ENCODE measurements at regions not wholly inside any gene's neighbourhood (a gene's known extent, or its start where the extent isn't known, plus 50 kb on each side); places are given as distances from the start of the nearest gene placed in this dataset.

GRCh38 chr6:168138436-168138835 is 59.4 kb upstream of the FRMD1 start:
- no peaks in the 10 kb centered on the region for H3K4me1 ChIP-seq (ENCODE audit: low read depth)
- no peak overlapping the region for H3K27ac ChIP-seq
- H3K4me3 ChIP-seq, result no peak overlapping the region
- H3K36me3 ChIP-seq, result no peaks in the 10 kb centered on the region
- no peak for TF ChIP-seq CTCF (IDR thresholded peaks at IDR 0.05; ENCODE audit: low read depth, low read length)
- H3K9me3 ChIP-seq (ENCODE audit: low read depth), result no peaks in the 10 kb centered on the region
- H3K27me3 ChIP-seq, result no peaks in the 10 kb centered on the region
- no peak for DNase-seq (ENCODE audit: low read depth in 1 of 2, low spot score in 1 of 2)

- no peak for DNase-seq (ENCODE audit: low read depth in 1 of 2, low spot score in 1 of 2)
These were observed 58.0 kb upstream of the FRMD1 start for GRCh38 chr6:168137024-168137423.

GRCh38 chr6:168136622-168137021 is 57.6 kb upstream of the FRMD1 start:
- no peak overlapping the region for H3K27ac ChIP-seq
- TF ChIP-seq CTCF (IDR thresholded peaks at IDR 0.05; ENCODE audit: low read depth, low read length), result no peak
- no peaks in the 10 kb centered on the region for H3K4me1 ChIP-seq (ENCODE audit: low read depth)
- H3K27me3 ChIP-seq, result no peaks in the 10 kb centered on the region
- H3K4me3 ChIP-seq, result no peak overlapping the region
- H3K36me3 ChIP-seq, result no peaks in the 10 kb centered on the region
- no peak for DNase-seq (ENCODE audit: low read depth in 1 of 2, low spot score in 1 of 2)
- no peaks in the 10 kb centered on the region for H3K9me3 ChIP-seq (ENCODE audit: low read depth)

More at GRCh38 chr6:168137024-168137423, 58.0 kb upstream of the FRMD1 start:
- H3K36me3 ChIP-seq, result no peaks in the 10 kb centered on the region
- no peak for TF ChIP-seq CTCF (IDR thresholded peaks at IDR 0.05; ENCODE audit: low read depth, low read length)
- no peak overlapping the region for H3K27ac ChIP-seq
- H3K4me1 ChIP-seq (ENCODE audit: low read depth), result no peaks in the 10 kb centered on the region
- H3K4me3 ChIP-seq, result no peak overlapping the region
- H3K27me3 ChIP-seq, result no peaks in the 10 kb centered on the region
- no peaks in the 10 kb centered on the region for H3K9me3 ChIP-seq (ENCODE audit: low read depth)

- no peak for TF ChIP-seq CTCF (IDR thresholded peaks at IDR 0.05; ENCODE audit: low read depth, low read length)
- no peaks in the 10 kb centered on the region for H3K27me3 ChIP-seq
- no peak overlapping the region for H3K27ac ChIP-seq
- no peak for DNase-seq (ENCODE audit: low read depth in 1 of 2, low spot score in 1 of 2)
- no peaks in the 10 kb centered on the region for H3K4me1 ChIP-seq (ENCODE audit: low read depth)
- no peaks in the 10 kb centered on the region for H3K36me3 ChIP-seq
- no peaks in the 10 kb centered on the region for H3K9me3 ChIP-seq (ENCODE audit: low read depth)
- no peak overlapping the region for H3K4me3 ChIP-seq
These were observed 57.0 kb upstream of the FRMD1 start for GRCh38 chr6:168136001-168136400.

- Histone ChIP-seq H3K27me3 (no peaks in the 10 kb centered on the region), H3K27ac (no peak overlapping the region), H3K9me3 (ENCODE audit: low read depth) (no peaks in the 10 kb centered on the region), H3K4me3 (no peak overlapping the region), H3K4me1 (ENCODE audit: low read depth) (no peaks in the 10 kb centered on the region), H3K36me3 (no peaks in the 10 kb centered on the region)
- no peak for DNase-seq (ENCODE audit: low read depth in 1 of 2, low spot score in 1 of 2)
- TF ChIP-seq CTCF (IDR thresholded peaks at IDR 0.05; ENCODE audit: low read depth, low read length), result no peak
These were observed 55.7 kb upstream of the FRMD1 start for GRCh38 chr6:168134560-168135201.

Data from cardiac muscle cell (in vitro differentiated cells and primary cell).